CD14-positive monocyte (primary cell): ENCODE measurements at regions not wholly inside any gene's neighbourhood (a gene's known extent, or its start where the extent isn't known, plus 50 kb on each side); places are given as distances from the start of the nearest gene placed in this dataset.
A peak's percentile ranks its signal among the peaks of the same experiment; 100 is the strongest.

Source experiments
- DNase-seq, 3 donors: peaks; one replicate each; pipeline ENCODE4 v3.0.0-alpha.2; 2011 to 2022
- H2AFZ ChIP-seq: 2 replicates; pipeline ENCODE4 v1.6.0; 2012; ENCODE audit warnings: mild to moderate bottlenecking, low read depth, low read length, inconsistent platforms; ENCODE audit not compliant: insufficient read depth, poor library complexity, severe bottlenecking
- H3K27ac ChIP-seq, 2 donors: 1 replicate in 1 of 2; 2 replicates in 1 of 2; pipeline ENCODE4 v1.5.1; 2012 to 2013; ENCODE audit warnings: low read length in 2 of 2, control low read depth in 1 of 2, inconsistent platforms in 1 of 2, low read depth in 1 of 2, mild to moderate bottlenecking in 1 of 2
- H3K27me3 ChIP-seq, 2 donors: one replicate each; pipeline versions ENCODE4 v1.6.0 to v1.6.1; 2011 to 2013; ENCODE audit warnings: low read length in 2 of 2; ENCODE audit not compliant: control insufficient read depth in 2 of 2, insufficient read depth in 2 of 2
- H3K36me3 ChIP-seq, 2 donors: replicated peaks in 1 of 2; 1 replicate in 1 of 2; 2 replicates in 1 of 2; pipeline versions ENCODE4 v1.5.1 to v1.6.1; 2012 to 2013; ENCODE audit warnings: low read length in 2 of 2, control low read depth in 1 of 2, inconsistent platforms in 1 of 2, mild to moderate bottlenecking in 1 of 2; ENCODE audit not compliant: insufficient read depth in 2 of 2, control insufficient read depth in 1 of 2
- H3K4me1 ChIP-seq, 2 donors: 1 replicate in 1 of 2; 2 replicates in 1 of 2; pipeline versions ENCODE4 v1.5.1 to v1.6.1; 2012 to 2013; ENCODE audit warnings: low read length in 2 of 2, control low read depth in 1 of 2, inconsistent platforms in 1 of 2, mild to moderate bottlenecking in 1 of 2, moderate library complexity in 1 of 2; ENCODE audit not compliant: insufficient read depth in 2 of 2, control insufficient read depth in 1 of 2
- H3K4me2 ChIP-seq: replicated peaks from 2 replicates; pipeline ENCODE3; 2012; ENCODE audit warnings: low read length, moderate library complexity, mild to moderate bottlenecking; ENCODE audit not compliant: poor library complexity, severe bottlenecking; ENCODE audit errors: extremely low read depth
- H3K4me3 ChIP-seq, 3 experiments: fragments of 200-600 bp in 1 of 3; sonication (generic) in 1 of 3; replicated peaks in 1 of 3; 1 replicate in 2 of 3; 2 replicates in 1 of 3; pipeline ENCODE4 v1.5.1; 2011 to 2013; ENCODE audit warnings: low read length in 3 of 3, mild to moderate bottlenecking in 3 of 3, control low read depth in 2 of 3, low read depth in 2 of 3, inconsistent platforms in 1 of 3, moderate library complexity in 1 of 3
- H3K79me2 ChIP-seq: 2 replicates; pipeline ENCODE4 v1.6.0; 2012; ENCODE audit warnings: mild to moderate bottlenecking, control low read depth, inconsistent platforms, low read length, moderate library complexity; ENCODE audit not compliant: insufficient read depth
- H3K9ac ChIP-seq: 2 replicates; pipeline ENCODE4 v1.6.0; 2017; ENCODE audit warnings: low read length, mild to moderate bottlenecking; ENCODE audit not compliant: insufficient read depth, poor library complexity, severe bottlenecking
- H3K9me3 ChIP-seq, 2 donors: replicated peaks in 1 of 2; 1 replicate in 1 of 2; 2 replicates in 1 of 2; pipeline versions ENCODE4 v1.5.1 to v1.6.1; 2012 to 2013; ENCODE audit warnings: low read length in 2 of 2, control low read depth in 1 of 2; ENCODE audit not compliant: control insufficient read depth in 1 of 2, insufficient read depth in 1 of 2
- H4K20me1 ChIP-seq: 2 replicates; pipeline ENCODE4 v1.6.0; 2012; ENCODE audit warnings: mild to moderate bottlenecking, low read length, control low read depth, moderate library complexity; ENCODE audit not compliant: insufficient read depth
- H3K27ac Mint-ChIP-seq, 7 donors: one replicate each; pipeline ENCODE4 v1.8.0; 2020; ENCODE audit warnings: mild to moderate bottlenecking in 7 of 7, mixed read lengths in 7 of 7, moderate library complexity in 6 of 7, inconsistent platforms in 2 of 7
- H3K27me3 Mint-ChIP-seq, 3 donors: one replicate each; pipeline ENCODE4 v1.8.0; 2021 to 2022; ENCODE audit warnings: low read depth in 3 of 3, mild to moderate bottlenecking in 3 of 3, mixed read lengths in 3 of 3, moderate library complexity in 3 of 3, inconsistent platforms in 1 of 3
- H3K36me3 Mint-ChIP-seq, 2 donors: one replicate each; pipeline ENCODE4 v1.8.0; 2020; ENCODE audit warnings: mixed read lengths in 2 of 2, inconsistent platforms in 1 of 2, mild to moderate bottlenecking in 1 of 2
- H3K4me1 Mint-ChIP-seq: one replicate; pipeline ENCODE4 v1.8.0; 2020; ENCODE audit warnings: mild to moderate bottlenecking, mixed read lengths
- H3K4me3 Mint-ChIP-seq, 2 donors: one replicate each; pipeline ENCODE4 v1.8.0; 2020; ENCODE audit warnings: mild to moderate bottlenecking in 2 of 2, mixed read lengths in 2 of 2, moderate library complexity in 1 of 2
- H3K9me3 Mint-ChIP-seq, 7 donors: one replicate each; pipeline ENCODE4 v1.8.0; 2020 to 2022; ENCODE audit warnings: mixed read lengths in 7 of 7, mild to moderate bottlenecking in 6 of 7, moderate library complexity in 6 of 7, inconsistent platforms in 2 of 7
- WGBS: methylation state at CpG from one replicate; pipeline ENCODE4 v1.1.5; 2013; ENCODE audit warnings: missing lambda C conversion rate; ENCODE audit not compliant: insufficient coverage; 5-methylcytosine and 5-hydroxymethylcytosine counted together
- intact Hi-C, 2 donors: fragments of 100-400 bp; cut with micrococcal nuclease; formaldehyde crosslinking; loops; one replicate each; pipeline versions ENCODE4 v1.15.0 to v1.15.1; 2023
- TF ChIP-seq, protein P1 (sequence below): fragments of 200-600 bp; IDR thresholded peaks from one replicate; pipeline ENCODE4 v1.8.0; 2022; ENCODE audit warnings: antibody characterized with exemption, mild to moderate bottlenecking

DNA sequence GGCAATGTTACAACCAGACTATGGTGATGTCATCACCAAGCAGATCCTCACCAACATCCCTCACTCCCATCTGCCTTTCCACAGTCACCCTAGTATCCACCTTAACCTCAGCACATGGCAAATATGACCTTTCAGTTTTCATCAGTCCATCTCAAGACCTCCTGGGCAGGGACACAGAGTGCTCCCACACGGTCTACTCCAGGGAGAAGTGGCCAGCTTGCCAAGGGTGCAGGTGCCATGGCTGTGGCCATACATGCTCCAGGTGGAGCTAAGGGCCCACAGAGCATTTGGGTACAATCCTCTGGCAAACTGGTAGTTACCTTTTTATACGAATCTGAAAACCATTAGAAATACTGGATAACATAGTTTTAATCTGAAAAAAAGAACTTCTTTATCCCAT, 453.1 kb downstream of the ADCYAP1 start:
- Mint-ChIP-seq H3K27me3 (no peaks in the 10 kb centered on the region), H3K4me3 (no peak overlapping the region), H3K36me3 (no peaks in the 10 kb centered on the region), H3K4me1 (no peaks in the 10 kb centered on the region), H3K9me3 (peaks cover under 1 to 3% (median 2%) of the 10 kb centered on the region in 7 donors), H3K27ac (peak overlapping the region in 1 of 7 donors; percentile 41)
- Histone ChIP-seq H3K79me2 (no peaks in the 10 kb centered on the region), H3K4me3 (no peak overlapping the region), H3K9me3 (peaks cover 0 to 9% of the 10 kb centered on the region in 2 donors), H3K9ac (no peak overlapping the region), H3K27me3 (no peaks in the 10 kb centered on the region), H3K36me3 (no peaks in the 10 kb centered on the region), H3K27ac (no peak overlapping the region), H3K4me2 (no peak overlapping the region), H4K20me1 (no peaks in the 10 kb centered on the region), H2AFZ (no peak overlapping the region), H3K4me1 (no peaks in the 10 kb centered on the region)
- TF ChIP-seq, protein P1, sequence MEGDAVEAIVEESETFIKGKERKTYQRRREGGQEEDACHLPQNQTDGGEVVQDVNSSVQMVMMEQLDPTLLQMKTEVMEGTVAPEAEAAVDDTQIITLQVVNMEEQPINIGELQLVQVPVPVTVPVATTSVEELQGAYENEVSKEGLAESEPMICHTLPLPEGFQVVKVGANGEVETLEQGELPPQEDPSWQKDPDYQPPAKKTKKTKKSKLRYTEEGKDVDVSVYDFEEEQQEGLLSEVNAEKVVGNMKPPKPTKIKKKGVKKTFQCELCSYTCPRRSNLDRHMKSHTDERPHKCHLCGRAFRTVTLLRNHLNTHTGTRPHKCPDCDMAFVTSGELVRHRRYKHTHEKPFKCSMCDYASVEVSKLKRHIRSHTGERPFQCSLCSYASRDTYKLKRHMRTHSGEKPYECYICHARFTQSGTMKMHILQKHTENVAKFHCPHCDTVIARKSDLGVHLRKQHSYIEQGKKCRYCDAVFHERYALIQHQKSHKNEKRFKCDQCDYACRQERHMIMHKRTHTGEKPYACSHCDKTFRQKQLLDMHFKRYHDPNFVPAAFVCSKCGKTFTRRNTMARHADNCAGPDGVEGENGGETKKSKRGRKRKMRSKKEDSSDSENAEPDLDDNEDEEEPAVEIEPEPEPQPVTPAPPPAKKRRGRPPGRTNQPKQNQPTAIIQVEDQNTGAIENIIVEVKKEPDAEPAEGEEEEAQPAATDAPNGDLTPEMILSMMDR = no peak
- 88% methylated on average over 1 of the region's 2 CpGs for WGBS
- intact Hi-C loops = no loop called here
- DNase-seq = no peak

DNA sequence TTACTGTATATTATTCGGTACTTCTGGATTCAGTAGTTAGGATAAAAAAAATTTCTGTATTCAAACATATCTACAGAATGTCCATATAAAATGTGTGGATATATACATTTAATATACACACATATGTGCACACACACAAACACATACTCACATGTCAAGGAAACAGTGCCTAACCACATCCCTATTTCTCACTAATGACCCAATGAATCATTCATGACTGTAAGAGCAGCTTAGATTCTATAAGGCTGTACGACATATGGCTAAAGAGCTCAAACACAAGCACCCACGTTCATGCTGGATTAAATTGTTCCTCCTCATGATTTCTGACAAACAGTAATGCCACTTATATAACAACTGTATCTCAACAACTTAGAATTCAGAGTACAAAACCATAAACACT, 457.3 kb downstream of the ADCYAP1 start:
- WGBS = 22% methylated on average over 2 of the region's 3 CpGs
- Histone ChIP-seq H2AFZ (no peak overlapping the region), H4K20me1 (no peaks in the 10 kb centered on the region), H3K4me2 (no peak overlapping the region), H3K9me3 (peaks cover 0 to 9% of the 10 kb centered on the region in 2 donors), H3K79me2 (no peaks in the 10 kb centered on the region), H3K27ac (no peak overlapping the region), H3K9ac (no peak overlapping the region), H3K4me3 (no peak overlapping the region), H3K36me3 (no peaks in the 10 kb centered on the region), H3K27me3 (no peaks in the 10 kb centered on the region), H3K4me1 (no peaks in the 10 kb centered on the region)
- Mint-ChIP-seq H3K27ac (no peak overlapping the region), H3K36me3 (no peaks in the 10 kb centered on the region), H3K9me3 (peaks cover 0 to 6% (median 3%) of the 10 kb centered on the region in 7 donors), H3K4me1 (no peaks in the 10 kb centered on the region), H3K4me3 (no peak overlapping the region), H3K27me3 (peaks cover 0 to 2% (median 0%) of the 10 kb centered on the region in 3 donors)
- TF ChIP-seq, protein P1 = no peak
- no peak for DNase-seq
- intact Hi-C loops = no loop called here
